Fibroblast of pulmonary artery (primary cell): ENCODE measurements at regions not wholly inside any gene's neighbourhood (a gene's known extent, or its start where the extent isn't known, plus 50 kb on each side); places are given as distances from the start of the nearest gene placed in this dataset.
A peak's percentile ranks its signal among the peaks of the same experiment; 100 is the strongest.
"Not testable (repeated sequence)": the region's sequence is repeated elsewhere in the genome, so short reads cannot be mapped to it uniquely, and the experiment has no call there.

ENCODE experiments used
- DNase-seq: peaks from one replicate; pipeline ENCODE4 v3.0.0-alpha.2; 2010; ENCODE audit warnings: low read depth
- H3K4me3 ChIP-seq: replicated peaks from 2 replicates; pipeline ENCODE4 v1.5.1; 2011; ENCODE audit warnings: low read depth, mild to moderate bottlenecking, control low read depth, low read length, moderate library complexity
- CTCF ChIP-seq: IDR thresholded peaks from 2 replicates; pipeline ENCODE4 v1.5.1; 2011; ENCODE audit warnings: mild to moderate bottlenecking, control low read depth, low read length, inconsistent platforms; ENCODE audit errors: missing control alignments

GRCh38 chrX:110920991-110921390 lies 125.4 kb upstream of the CHRDL1 start:
- DNase-seq = no peak
- no peak overlapping the region for H3K4me3 ChIP-seq
- no peak for TF ChIP-seq CTCF

DNA sequence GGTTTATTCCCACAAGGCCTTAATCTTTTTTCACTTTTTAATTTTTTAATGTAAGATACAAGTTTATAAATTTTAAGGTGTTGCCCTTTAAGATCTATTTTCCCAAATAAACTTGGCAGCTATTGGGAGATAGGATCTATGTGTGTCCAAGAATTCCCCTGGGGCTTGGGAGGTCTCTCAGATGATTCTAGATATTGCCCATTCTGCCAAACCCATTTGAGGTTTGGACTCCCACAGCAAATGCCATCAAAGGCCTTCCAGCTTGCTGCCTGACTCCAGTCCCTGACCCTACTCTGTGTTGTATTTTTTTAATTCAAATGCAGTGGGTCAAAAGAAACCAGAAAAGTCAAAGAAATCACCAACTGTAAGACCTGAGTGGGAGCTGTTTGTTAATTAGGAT lies 120.0 kb upstream of the CHRDL1 start:
- no peak for TF ChIP-seq CTCF
- DNase-seq = no peak

GRCh38 chrX:110915111-110915510 lies 119.5 kb upstream of the CHRDL1 start:
- no peak overlapping the region for H3K4me3 ChIP-seq
- peak; percentile 0 for DNase-seq
- no peak for TF ChIP-seq CTCF

More for the DNA sequence above, 120.0 kb upstream of the CHRDL1 start:
- H3K4me3 ChIP-seq = no peak overlapping the region

- no peak for DNase-seq
- no peak for TF ChIP-seq CTCF
- no peak overlapping the region for H3K4me3 ChIP-seq
Measured at GRCh38 chrX:110914281-110914680, 118.7 kb upstream of the CHRDL1 start.

GRCh38 chrX:110904747-110905146 lies 109.1 kb upstream of the CHRDL1 start:
- not testable (repeated sequence) for DNase-seq, H3K4me3 ChIP-seq

- TF ChIP-seq CTCF = no peak
- DNase-seq = no peak
- no peak overlapping the region for H3K4me3 ChIP-seq
Measured at GRCh38 chrX:110881971-110882370, 86.4 kb upstream of the CHRDL1 start.

- H3K4me3 ChIP-seq = no peak overlapping the region
- TF ChIP-seq CTCF = no peak
- DNase-seq = no peak
Measured at GRCh38 chrX:110877326-110877725, 81.7 kb upstream of the CHRDL1 start.

DNA sequence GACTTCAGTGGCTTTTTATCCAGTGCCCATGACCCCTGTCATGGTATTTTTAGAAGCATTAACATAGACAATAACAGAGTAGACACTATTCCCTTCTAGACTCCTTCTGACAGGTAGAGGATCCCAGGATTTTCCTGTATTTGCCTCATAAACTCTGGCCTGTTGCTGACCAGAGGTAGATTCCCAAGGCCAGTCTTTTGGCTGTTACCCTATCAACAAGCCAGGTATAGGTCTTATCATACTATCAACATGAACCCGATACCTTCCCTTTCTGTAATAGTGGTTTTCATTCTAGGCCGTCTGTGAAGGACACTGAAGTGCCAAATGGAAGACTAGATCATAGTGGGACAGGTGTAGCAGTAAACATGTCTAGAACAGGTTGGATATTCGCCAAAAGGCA lies 76.2 kb upstream of the CHRDL1 start:
- no peak for DNase-seq
- no peak for TF ChIP-seq CTCF
- no peak overlapping the region for H3K4me3 ChIP-seq
